ENCODE measurements at regions not wholly inside any gene's neighbourhood (a gene's known extent, or its start where the extent isn't known, plus 50 kb on each side); places are given as distances from the start of the nearest gene placed in this dataset.

- no peak for DNase-seq
Observed at GRCh38 chr10:78852466-78853240, 216.1 kb upstream of the ZMIZ1 start.

- no peak for DNase-seq
Observed at GRCh38 chr10:78853864-78854263, 214.9 kb upstream of the ZMIZ1 start.

GRCh38 chr10:78856421-78856820, 212.3 kb upstream of the ZMIZ1 start:
- no peak for DNase-seq

DNA sequence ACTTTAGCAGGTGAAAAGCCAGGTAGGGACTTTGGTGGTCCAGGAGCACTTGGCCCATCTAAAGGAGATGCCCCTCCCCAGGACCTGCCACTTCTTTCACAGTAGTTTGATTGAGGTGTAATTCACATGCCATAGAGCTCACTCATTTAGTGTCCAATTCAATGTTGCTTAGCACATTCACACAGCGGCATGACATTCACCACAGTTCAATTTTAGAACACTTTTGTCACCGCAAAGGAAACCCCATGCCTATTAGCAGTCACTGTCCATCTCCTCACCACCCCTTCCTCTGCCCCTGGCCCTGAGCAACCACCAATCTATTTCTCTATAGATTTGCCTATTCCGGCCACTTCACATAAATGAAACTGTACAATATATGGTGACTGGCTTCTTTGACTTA, 211.6 kb upstream of the ZMIZ1 start:
- DNase-seq: no peak

DNA sequence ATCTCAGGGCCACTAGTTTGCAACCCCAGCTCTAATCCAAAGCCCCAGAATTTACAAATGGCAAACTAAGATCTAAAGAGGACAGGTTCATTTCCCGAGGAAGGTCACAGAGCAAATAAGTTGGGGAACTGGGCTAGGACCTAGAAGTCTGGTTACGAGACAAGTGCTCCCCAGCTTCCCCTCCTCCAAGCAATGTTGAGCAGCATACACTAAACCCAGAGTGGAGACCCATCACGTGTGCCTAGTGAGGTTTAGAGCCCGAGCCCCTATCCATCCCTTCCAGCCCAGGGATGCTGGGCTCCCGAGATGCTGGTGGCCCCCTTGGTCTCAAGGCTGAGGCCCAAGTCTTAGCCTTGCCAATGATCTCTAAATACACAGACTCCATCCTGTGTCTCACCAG, 209.5 kb upstream of the ZMIZ1 start:
- no peak for DNase-seq

GRCh38 chr10:78859769-78860168, 209.0 kb upstream of the ZMIZ1 start:
- no peak for DNase-seq

DNA sequence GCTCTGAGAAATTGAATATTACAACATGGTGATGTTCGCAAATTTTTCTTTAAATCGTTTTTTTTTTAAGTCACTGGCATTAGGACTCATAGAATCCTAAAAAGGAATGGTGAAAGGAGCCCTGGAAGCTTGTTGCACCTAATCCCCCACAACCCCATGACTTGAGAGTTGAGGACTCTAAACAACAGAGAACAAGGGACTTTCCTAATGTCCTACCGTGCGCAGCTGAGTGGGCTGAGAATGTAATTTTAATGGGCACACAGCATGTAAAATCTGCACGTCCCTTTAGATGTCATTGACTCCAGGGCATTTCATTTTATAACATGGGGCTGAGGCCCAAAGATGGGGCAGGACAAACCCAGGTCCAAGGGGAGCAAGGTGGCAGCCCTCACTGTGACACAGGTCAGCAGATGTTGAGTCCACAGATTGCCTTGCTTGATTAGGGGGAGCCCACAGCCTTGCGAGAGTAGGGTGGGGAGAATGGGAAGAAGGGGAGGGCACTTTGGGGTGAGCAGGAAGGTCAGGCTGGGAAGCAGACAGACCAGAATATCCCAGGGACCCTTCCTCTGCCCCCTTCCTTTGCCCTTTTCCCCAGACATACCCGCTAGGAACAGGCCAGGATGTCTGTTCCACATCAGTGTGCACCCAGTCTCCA, 208.4 kb upstream of the ZMIZ1 start:
- DNase-seq: no peak

DNA sequence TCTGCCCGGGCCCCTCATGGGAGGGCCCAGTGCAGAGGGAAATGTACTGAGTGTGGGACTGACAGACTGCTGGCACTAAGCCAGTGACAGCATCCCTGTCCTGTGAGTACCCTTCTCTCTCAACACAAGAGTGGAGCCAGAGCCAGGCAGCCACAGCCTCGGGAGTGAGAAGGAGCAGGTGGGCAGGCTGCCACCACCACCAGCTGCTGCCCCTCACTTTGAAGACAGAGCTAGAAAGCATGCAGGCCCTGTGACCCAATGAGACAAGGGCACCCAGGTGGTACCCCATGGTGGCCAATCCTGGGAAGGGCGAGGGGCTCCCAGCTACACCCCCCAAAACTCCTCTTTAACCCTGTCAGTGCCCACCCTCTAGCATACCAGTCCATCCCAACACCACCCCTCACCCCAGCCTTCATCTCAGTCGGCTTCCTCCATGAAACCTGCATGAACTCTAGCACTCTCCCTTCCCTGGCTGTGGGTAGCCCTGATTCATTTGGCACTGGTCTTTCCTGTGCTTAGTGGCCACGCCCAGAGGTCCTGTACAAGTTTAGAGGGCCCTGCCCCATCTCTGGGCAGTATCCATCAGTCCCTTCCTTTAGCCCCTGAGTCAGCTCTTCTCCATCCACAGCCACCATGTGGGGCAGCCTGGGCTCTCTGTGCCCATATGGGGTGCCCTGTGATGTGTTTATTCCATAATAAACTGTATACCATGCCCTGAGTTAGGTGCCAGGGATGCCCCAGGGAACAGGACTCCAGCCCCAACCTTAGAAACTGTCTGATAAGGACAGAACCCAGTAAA, 207.0 kb upstream of the ZMIZ1 start:
- no peak for DNase-seq

DNA sequence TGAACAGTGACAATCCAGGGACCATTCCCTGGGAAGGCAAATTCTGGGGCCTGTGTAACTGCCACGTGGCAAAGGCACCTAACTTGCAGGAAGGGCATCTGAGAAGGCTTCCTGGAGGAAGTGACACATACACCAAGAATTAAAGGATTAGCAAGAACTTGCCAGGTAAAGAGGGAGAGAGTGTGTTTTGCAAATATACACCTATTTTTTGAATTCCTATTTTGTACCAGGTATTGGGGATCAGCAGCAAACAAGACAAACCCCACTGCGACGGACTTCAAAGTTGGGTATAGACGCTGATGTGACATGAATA, 206.5 kb upstream of the ZMIZ1 start:
- no peak for DNase-seq

GRCh38 chr10:78863140-78863905, 205.4 kb upstream of the ZMIZ1 start:
- no peak for DNase-seq

DNA sequence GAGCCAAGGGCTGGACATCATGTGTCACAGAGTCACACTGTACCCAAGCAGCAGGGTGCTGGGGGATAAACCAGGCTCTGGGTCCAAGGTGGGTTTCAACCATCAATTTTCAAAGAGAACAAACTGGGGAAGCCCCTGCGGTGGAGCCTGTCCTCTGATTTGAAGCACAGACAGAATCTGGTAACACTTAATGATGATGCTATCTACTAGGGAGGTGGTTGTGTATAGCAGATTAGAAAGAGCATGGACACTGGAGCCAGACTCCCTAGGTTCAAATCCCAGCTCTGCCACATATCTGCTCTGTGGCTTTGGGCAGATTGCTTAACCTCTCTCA, 204.9 kb upstream of the ZMIZ1 start:
- DNase-seq: no peak

- no peak for DNase-seq
Observed at GRCh38 chr10:78864761-78865537, 203.8 kb upstream of the ZMIZ1 start.

- DNase-seq: no peak
Observed at GRCh38 chr10:78865538-78865875, 203.3 kb upstream of the ZMIZ1 start.

GRCh38 chr10:78865931-78866717, 202.6 kb upstream of the ZMIZ1 start:
- DNase-seq: no peak

GRCh38 chr10:78866731-78867554, 201.8 kb upstream of the ZMIZ1 start:
- no peak for DNase-seq

- DNase-seq: no peak
Observed at GRCh38 chr10:78867555-78867939, 201.2 kb upstream of the ZMIZ1 start.

DNA sequence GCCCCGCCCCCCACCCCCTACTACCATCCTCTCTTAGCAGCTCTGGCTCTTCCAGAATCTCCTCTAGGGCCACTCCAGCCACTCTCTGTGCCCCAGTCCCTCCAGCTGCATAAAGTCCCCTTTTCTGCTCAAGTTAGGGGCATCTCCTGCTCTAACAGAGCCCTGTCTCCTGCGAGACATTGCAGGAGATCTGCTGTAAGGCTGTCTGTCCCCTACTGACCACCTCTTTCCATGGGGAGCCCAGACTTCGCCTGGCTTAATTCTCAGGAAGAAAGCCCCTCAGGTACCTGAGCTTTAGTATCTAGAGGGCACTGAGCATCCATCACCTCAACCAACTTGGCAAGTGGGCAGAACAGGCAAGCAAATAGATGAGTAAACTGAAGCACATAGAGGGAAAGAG, 200.7 kb upstream of the ZMIZ1 start:
- DNase-seq: no peak

DNA sequence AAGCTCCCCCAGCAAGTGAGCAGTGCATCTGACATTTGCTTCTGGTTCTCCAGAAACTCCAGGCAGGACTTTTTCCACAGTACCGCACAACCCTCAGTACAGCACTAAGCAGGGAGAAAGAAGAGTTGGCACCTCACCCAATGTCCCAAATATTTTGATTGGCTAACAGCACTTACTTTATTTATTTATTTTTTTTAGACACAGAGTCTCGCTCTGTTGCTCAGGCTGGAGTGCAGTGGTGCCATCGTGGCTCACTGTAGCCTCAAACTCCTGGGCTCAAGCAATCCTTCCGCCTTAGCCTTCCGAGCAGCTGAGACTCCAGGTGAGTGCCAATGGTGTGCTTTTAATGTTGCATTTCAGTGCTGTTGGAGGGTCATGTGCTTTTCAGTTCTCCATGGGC, 200.3 kb upstream of the ZMIZ1 start:
- DNase-seq: no peak

DNA sequence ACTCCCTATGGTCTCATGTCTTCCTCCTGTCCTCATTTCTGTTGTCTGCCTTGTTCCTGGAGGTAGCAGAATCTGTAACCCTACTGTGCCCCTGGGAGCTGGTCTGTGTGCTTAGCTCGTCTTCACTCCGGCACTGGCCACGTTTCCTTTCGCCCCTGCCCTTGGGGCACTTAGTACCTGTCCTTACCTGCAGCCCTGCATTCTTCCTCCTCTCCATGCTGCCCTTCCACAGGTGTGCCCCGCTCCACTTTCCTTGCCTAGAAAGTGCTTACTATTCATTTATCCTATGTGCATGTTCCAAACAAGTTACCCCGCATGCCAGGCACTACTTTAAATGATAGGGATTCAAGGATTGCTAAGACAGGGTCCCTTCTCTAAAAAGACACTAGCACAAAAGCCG, 199.9 kb upstream of the ZMIZ1 start:
- DNase-seq: no peak

GRCh38 chr10:78869508-78870454, 199.0 kb upstream of the ZMIZ1 start:
- DNase-seq: no peak

Data from NCI-H774 (cell line).